ENCODE measurements at regions not wholly inside any gene's neighbourhood (a gene's known extent, or its start where the extent isn't known, plus 50 kb on each side); places are given as distances from the start of the nearest gene placed in this dataset.

- H3K9me3 ChIP-seq: peaks cover 0 to 7% (median 3%) of the 10 kb centered on the region in 4 donors
- DNase-seq: no peak
- H3K4me1 ChIP-seq: no peaks in the 10 kb centered on the region
- no peak overlapping the region for H3K27ac ChIP-seq
- no peaks in the 10 kb centered on the region for H3K27me3 ChIP-seq
- no peak overlapping the region for H3K4me3 ChIP-seq
- intact Hi-C loops (cut with DNase I; ENCODE audit: low total_unique reads): no loop called here
- H3K36me3 ChIP-seq: no peaks in the 10 kb centered on the region
- TF ChIP-seq POLR2A (IDR thresholded peaks at IDR 0.05): no peak
- WGBS, 5 donors: 73 to 81% (median 73%) methylated on average over 2 of the region's 2 CpGs
Observed at GRCh38 chr7:89800761-89801160, 353.5 kb upstream of the STEAP1 start.

GRCh38 chr7:89809291-89809690, 345.0 kb upstream of the STEAP1 start:
- H3K9me3 ChIP-seq: peaks cover 0 to 13% (median 4%) of the 10 kb centered on the region in 4 donors
- intact Hi-C loops (cut with DNase I; ENCODE audit: low total_unique reads): no loop called here
- no peaks in the 10 kb centered on the region for H3K27me3 ChIP-seq
- TF ChIP-seq CTCF (IDR thresholded peaks at IDR 0.05) (no peak), POLR2AphosphoS5 (IDR thresholded peaks at IDR 0.05) (no peak), EP300 (IDR thresholded peaks at IDR 0.05) (no peak)
- 59 to 83% (median 66%) methylated on average over 1 of the region's 1 CpG for WGBS, 5 donors
- H3K27ac ChIP-seq: no peak overlapping the region
- H3K4me3 ChIP-seq: no peak overlapping the region
- no peaks in the 10 kb centered on the region for H3K36me3 ChIP-seq
- H3K4me1 ChIP-seq: no peaks in the 10 kb centered on the region
- DNase-seq: no peak

GRCh38 chr7:89813081-89813480, 341.2 kb upstream of the STEAP1 start:
- intact Hi-C loops (cut with DNase I; ENCODE audit: low total_unique reads): no loop called here
- Histone ChIP-seq H3K27me3 (no peaks in the 10 kb centered on the region), H3K27ac (no peak overlapping the region), H3K4me3 (no peak overlapping the region), H3K4me1 (no peaks in the 10 kb centered on the region), H3K9me3 (no peaks in the 10 kb centered on the region), H3K36me3 (no peaks in the 10 kb centered on the region)
- WGBS, 5 donors: 89 to 100% (median 93%) methylated on average over 1 of the region's 1 CpG
- no peak for TF ChIP-seq POLR2AphosphoS5 (IDR thresholded peaks at IDR 0.05)
- TF ChIP-seq POLR2A (IDR thresholded peaks at IDR 0.05): no peak
- TF ChIP-seq EP300 (IDR thresholded peaks at IDR 0.05): no peak
- no peak for TF ChIP-seq CTCF (IDR thresholded peaks at IDR 0.05)
- no peak for DNase-seq

- intact Hi-C loops (cut with DNase I; ENCODE audit: low total_unique reads): no loop called here
- H3K27ac ChIP-seq: no peak overlapping the region
- H3K4me1 ChIP-seq: no peaks in the 10 kb centered on the region
- no peaks in the 10 kb centered on the region for H3K27me3 ChIP-seq
- TF ChIP-seq POLR2AphosphoS5 (IDR thresholded peaks at IDR 0.05): no peak
- no peak for DNase-seq
- H3K9me3 ChIP-seq: peaks cover 0 to 6% (median 0%) of the 10 kb centered on the region in 4 donors
- H3K4me3 ChIP-seq: no peak overlapping the region
- H3K36me3 ChIP-seq: no peaks in the 10 kb centered on the region
- WGBS, 5 donors: 70 to 83% (median 73%) methylated on average over 1 of the region's 1 CpG
Observed at GRCh38 chr7:89826121-89826520, 328.1 kb upstream of the STEAP1 start.

- no peaks in the 10 kb centered on the region for H3K36me3 ChIP-seq
- intact Hi-C loops (cut with DNase I; ENCODE audit: low total_unique reads): no loop called here
- no peaks in the 10 kb centered on the region for H3K27me3 ChIP-seq
- no peak overlapping the region for H3K27ac ChIP-seq
- no peak overlapping the region for H3K4me3 ChIP-seq
- no peaks in the 10 kb centered on the region for H3K4me1 ChIP-seq
- TF ChIP-seq CTCF (IDR thresholded peaks at IDR 0.05) (no peak), EP300 (IDR thresholded peaks at IDR 0.05) (no peak), POLR2AphosphoS5 (IDR thresholded peaks at IDR 0.05) (no peak), POLR2A (IDR thresholded peaks at IDR 0.05) (no peak)
- no peak for DNase-seq
- peaks cover 0 to 6% (median 0%) of the 10 kb centered on the region in 4 donors for H3K9me3 ChIP-seq
Observed at GRCh38 chr7:89826557-89826956, 327.7 kb upstream of the STEAP1 start.
